ENCODE measurements at regions not wholly inside any gene's neighbourhood (a gene's known extent, or its start where the extent isn't known, plus 50 kb on each side); places are given as distances from the start of the nearest gene placed in this dataset.

DNA sequence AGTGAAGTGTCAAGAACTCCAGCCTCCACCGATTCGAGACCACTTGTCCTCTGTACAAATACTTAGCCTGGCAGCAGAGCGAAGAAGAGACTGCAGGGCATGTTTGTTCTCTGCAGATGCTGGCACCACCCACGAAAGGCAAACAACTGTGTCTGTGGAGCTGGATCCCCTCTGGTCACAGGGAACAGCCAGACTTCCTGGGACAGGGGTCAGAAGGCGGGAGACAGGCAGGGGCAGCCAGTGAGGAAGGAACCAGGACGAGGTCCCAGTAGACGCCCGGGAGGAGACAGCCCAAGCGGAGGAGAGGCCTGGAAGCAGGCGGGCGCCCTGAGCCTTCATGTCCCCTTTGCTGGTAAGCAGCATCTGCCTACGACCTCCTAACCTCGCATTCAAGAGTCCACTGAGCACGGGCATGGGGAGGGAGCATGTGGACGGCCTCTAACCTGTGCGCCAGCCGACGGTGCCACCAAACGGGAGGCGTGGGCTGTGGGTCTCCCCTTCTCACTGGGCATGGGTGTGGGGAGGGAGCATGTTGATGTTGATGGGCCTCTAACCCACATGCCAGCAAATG lies 265.5 kb downstream of the DLL1 start:
- Histone ChIP-seq H3K9me3 (ENCODE audit: insufficient read depth, low read length) (no peaks in the 10 kb centered on the region), H3K36me3 (ENCODE audit: insufficient read depth, insufficient read length, low read length) (no peaks in the 10 kb centered on the region), H3K9ac (ENCODE audit: insufficient read length, low read depth) (no peak overlapping the region), H3K27me3 (ENCODE audit: insufficient read depth, insufficient read length) (no peaks in the 10 kb centered on the region), H3K4me3 (ENCODE audit: insufficient read length, low read depth) (no peak overlapping the region), H3K4me1 (ENCODE audit: insufficient read depth, insufficient read length) (peaks cover 5% of the 10 kb centered on the region)
- TF ChIP-seq YY1 (IDR thresholded peaks at IDR 0.05; ENCODE audit: insufficient read depth, insufficient read length) (no peak), SUZ12 (IDR thresholded peaks at IDR 0.05; ENCODE audit: extremely low read depth, insufficient read depth, insufficient read length) (no peak), ZNF274 (IDR thresholded peaks at IDR 0.05; ENCODE audit: low read depth, low read length) (no peak)
- DNase-seq (ENCODE audit: low read depth, low spot score), result no peak

DNA sequence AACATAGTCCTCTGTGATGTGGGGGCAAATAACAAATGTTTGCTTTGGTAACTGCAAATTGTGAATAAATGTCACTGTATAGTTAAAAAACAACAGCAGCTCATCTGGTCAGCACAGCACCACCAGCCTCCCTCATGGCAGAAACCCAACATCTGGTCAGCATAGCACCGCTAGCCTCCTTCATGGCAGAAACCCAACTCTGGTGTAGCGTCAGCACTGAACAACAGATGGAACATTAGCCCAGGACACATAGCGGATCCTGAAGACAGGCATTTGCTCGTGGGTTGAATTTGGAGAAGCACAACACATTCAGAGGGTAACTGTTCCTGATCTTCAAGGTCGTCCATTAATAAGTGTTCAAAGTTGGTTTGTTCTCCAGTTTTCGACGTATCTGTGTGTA lies 265.9 kb downstream of the DLL1 start:
- no peak for DNase-seq (ENCODE audit: low read depth, low spot score)
- H3K4me1 ChIP-seq (ENCODE audit: insufficient read depth, insufficient read length), result peaks cover 4% of the 10 kb centered on the region
- no peaks in the 10 kb centered on the region for H3K9me3 ChIP-seq (ENCODE audit: insufficient read depth, low read length)
- H3K9ac ChIP-seq (ENCODE audit: insufficient read length, low read depth), result no peak overlapping the region
- no peaks in the 10 kb centered on the region for H3K36me3 ChIP-seq (ENCODE audit: insufficient read depth, insufficient read length, low read length)
- no peaks in the 10 kb centered on the region for H3K27me3 ChIP-seq (ENCODE audit: insufficient read depth, insufficient read length)
- H3K4me3 ChIP-seq (ENCODE audit: insufficient read length, low read depth), result no peak overlapping the region
- TF ChIP-seq YY1 (IDR thresholded peaks at IDR 0.05; ENCODE audit: insufficient read depth, insufficient read length) (no peak), ZNF274 (IDR thresholded peaks at IDR 0.05; ENCODE audit: low read depth, low read length) (no peak), SUZ12 (IDR thresholded peaks at IDR 0.05; ENCODE audit: extremely low read depth, insufficient read depth, insufficient read length) (no peak)

DNA sequence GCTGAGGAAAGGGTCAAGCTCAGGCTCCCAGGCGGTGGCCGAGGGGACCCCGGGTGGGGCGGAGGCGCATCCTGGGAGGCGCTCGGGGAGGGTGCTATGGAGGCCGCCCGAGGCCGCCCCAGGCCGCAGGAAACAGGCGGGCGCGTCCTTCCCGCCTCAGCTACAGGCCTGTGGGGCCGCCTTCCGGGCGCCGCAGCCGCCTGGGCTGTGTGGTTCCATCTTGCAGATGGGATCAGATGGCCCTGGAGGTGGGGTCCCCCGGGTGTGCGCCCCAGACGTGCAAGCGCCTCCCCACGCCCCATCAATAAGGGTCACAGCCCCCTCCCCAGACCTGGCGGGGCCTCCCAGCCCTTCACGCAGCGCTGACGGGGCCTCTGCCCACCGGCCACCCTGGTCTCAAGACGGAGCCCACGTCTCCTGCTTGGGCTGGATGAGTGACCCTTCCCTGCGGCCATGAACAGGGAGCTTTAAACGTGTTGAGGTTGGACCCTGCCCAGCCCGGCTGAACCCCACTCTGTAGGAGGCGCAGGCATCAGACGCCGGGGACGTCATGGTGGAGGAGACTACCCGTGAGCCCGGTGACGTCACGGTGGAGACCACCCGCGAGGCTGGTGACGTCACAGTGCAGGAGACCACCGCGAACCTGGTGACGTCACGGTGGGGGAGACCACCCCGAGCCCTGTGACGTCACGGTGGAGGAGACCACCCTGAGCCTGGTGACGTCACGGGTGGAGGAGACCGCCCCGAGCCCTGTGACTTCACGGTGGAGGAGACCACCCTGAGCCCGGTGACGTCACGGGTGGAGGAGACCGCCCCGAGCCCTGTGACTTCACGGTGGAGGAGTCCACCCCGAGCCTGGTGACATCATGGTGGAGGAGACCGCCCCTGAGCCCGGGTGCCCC lies 267.0 kb downstream of the DLL1 start:
- peaks cover 2% of the 10 kb centered on the region for H3K4me1 ChIP-seq (ENCODE audit: insufficient read depth, insufficient read length)
- H3K36me3 ChIP-seq (ENCODE audit: insufficient read depth, insufficient read length, low read length), result no peaks in the 10 kb centered on the region
- no peak for DNase-seq (ENCODE audit: low read depth, low spot score)
- no peak for TF ChIP-seq ZNF274 (IDR thresholded peaks at IDR 0.05; ENCODE audit: low read depth, low read length)
- TF ChIP-seq SUZ12 (IDR thresholded peaks at IDR 0.05; ENCODE audit: extremely low read depth, insufficient read depth, insufficient read length), result no peak
- no peak for TF ChIP-seq YY1 (IDR thresholded peaks at IDR 0.05; ENCODE audit: insufficient read depth, insufficient read length)
- no peaks in the 10 kb centered on the region for H3K27me3 ChIP-seq (ENCODE audit: insufficient read depth, insufficient read length)
- H3K4me3 ChIP-seq (ENCODE audit: insufficient read length, low read depth), result no peak overlapping the region
- H3K9ac ChIP-seq (ENCODE audit: insufficient read length, low read depth), result no peak overlapping the region
- no peaks in the 10 kb centered on the region for H3K9me3 ChIP-seq (ENCODE audit: insufficient read depth, low read length)

DNA sequence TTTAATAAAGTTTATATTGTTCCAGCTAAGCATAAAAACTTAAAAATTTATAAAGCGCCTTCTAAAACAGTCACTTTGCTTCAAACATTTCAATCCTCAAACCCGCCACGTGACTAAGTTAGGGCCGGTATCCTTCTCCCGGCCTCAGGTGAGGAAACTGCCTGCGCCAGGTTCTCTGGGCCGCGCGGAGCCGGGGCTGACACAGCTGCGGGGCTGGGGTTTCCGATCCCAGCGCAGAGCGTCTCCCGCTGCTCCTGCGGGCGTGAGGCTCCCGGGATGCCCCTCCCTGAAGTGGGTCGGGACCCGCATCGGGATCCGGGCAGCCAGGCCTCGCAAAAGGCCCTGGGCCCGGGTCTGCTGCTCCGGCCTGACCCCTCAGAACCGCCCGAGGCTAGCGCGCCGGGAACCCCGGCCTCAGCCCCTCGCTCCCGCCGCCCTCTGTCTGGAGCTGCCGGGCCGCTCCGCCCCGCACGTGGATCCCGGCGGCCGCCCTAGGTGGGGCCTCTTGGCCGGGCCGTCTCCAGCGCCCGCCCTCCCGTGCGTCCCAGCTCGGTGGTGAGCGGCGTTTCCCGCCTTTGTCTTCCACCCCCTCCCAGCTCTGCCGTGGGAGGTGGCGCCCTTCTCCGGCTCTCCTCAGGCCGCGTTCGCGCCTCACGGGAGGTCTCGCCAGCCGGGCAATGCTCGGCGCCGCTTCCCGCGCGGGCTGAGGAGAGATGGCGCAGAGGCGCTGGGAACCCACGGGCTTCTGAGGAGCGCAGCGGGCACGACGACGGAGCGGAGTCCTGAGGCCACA lies 267.9 kb downstream of the DLL1 start:
- H3K4me1 ChIP-seq (ENCODE audit: insufficient read depth, insufficient read length), result peaks cover 2% of the 10 kb centered on the region
- TF ChIP-seq ZNF274 (IDR thresholded peaks at IDR 0.05; ENCODE audit: low read depth, low read length), result no peak
- no peaks in the 10 kb centered on the region for H3K9me3 ChIP-seq (ENCODE audit: insufficient read depth, low read length)
- H3K27me3 ChIP-seq (ENCODE audit: insufficient read depth, insufficient read length), result no peaks in the 10 kb centered on the region
- H3K4me3 ChIP-seq (ENCODE audit: insufficient read length, low read depth), result no peak overlapping the region
- no peak overlapping the region for H3K9ac ChIP-seq (ENCODE audit: insufficient read length, low read depth)
- no peak for DNase-seq (ENCODE audit: low read depth, low spot score)
- no peaks in the 10 kb centered on the region for H3K36me3 ChIP-seq (ENCODE audit: insufficient read depth, insufficient read length, low read length)

DNA sequence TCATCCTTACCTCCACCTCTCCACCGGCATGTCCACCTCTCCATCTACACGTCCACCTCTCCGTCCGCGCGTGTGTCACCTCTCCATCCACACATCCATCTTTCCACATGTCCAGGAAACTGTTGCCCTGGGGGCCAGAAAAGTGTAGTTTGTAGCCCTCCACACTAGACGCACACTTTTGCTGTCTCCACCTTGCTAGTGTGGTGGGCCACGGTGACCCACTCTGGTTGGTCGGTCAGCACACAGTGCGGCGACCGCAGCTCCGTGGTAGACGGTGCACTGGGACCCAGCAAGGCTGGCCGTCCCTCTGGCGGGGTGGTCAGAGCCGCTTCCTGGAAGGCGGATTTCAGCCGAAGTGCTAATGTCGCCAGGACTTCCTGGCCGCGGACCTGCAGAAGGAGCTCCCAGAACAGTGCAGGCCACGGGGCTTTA lies 268.6 kb downstream of the DLL1 start:
- Histone ChIP-seq H3K27me3 (ENCODE audit: insufficient read depth, insufficient read length) (no peaks in the 10 kb centered on the region), H3K4me3 (ENCODE audit: insufficient read length, low read depth) (no peak overlapping the region), H3K9ac (ENCODE audit: insufficient read length, low read depth) (no peak overlapping the region), H3K36me3 (ENCODE audit: insufficient read depth, insufficient read length, low read length) (no peaks in the 10 kb centered on the region), H3K4me1 (ENCODE audit: insufficient read depth, insufficient read length) (peaks cover 2% of the 10 kb centered on the region), H3K9me3 (ENCODE audit: insufficient read depth, low read length) (no peaks in the 10 kb centered on the region)
- DNase-seq (ENCODE audit: low read depth, low spot score), result no peak
- TF ChIP-seq ZNF274 (IDR thresholded peaks at IDR 0.05; ENCODE audit: low read depth, low read length), result no peak
- TF ChIP-seq YY1 (IDR thresholded peaks at IDR 0.05; ENCODE audit: insufficient read depth, insufficient read length), result no peak

DNA sequence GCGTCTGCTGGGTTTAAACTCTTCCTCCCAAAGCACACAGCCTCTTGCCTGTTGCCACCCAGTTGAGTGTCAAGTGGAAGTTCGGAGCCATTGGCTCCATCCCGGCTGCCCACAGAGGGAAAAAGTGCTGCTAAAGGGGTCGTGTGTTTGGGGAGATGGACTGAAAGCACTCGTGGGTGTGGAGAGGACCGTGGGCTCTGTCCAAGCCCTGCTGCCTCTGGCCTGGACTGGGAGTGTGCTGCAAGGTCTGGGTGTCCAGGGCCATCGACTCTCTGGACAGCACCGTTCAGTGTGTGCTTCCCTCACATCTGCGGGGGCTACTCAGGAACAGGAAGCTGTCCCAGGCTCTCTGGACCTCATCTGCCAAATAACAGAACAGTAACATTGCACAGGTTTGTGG lies 269.3 kb downstream of the DLL1 start:
- no peaks in the 10 kb centered on the region for H3K9me3 ChIP-seq (ENCODE audit: insufficient read depth, low read length)
- H3K4me3 ChIP-seq (ENCODE audit: insufficient read length, low read depth), result no peak overlapping the region
- H3K9ac ChIP-seq (ENCODE audit: insufficient read length, low read depth), result no peak overlapping the region
- TF ChIP-seq SUZ12 (IDR thresholded peaks at IDR 0.05; ENCODE audit: extremely low read depth, insufficient read depth, insufficient read length) (no peak), ZNF274 (IDR thresholded peaks at IDR 0.05; ENCODE audit: low read depth, low read length) (no peak), YY1 (IDR thresholded peaks at IDR 0.05; ENCODE audit: insufficient read depth, insufficient read length) (no peak)
- DNase-seq (ENCODE audit: low read depth, low spot score), result no peak
- H3K27me3 ChIP-seq (ENCODE audit: insufficient read depth, insufficient read length), result no peaks in the 10 kb centered on the region
- peaks cover 2% of the 10 kb centered on the region for H3K4me1 ChIP-seq (ENCODE audit: insufficient read depth, insufficient read length)
- no peaks in the 10 kb centered on the region for H3K36me3 ChIP-seq (ENCODE audit: insufficient read depth, insufficient read length, low read length)

Measured in NT2/D1 (cell line).